ENCODE measurements at regions not wholly inside any gene's neighbourhood (a gene's known extent, or its start where the extent isn't known, plus 50 kb on each side); places are given as distances from the start of the nearest gene placed in this dataset.

DNA sequence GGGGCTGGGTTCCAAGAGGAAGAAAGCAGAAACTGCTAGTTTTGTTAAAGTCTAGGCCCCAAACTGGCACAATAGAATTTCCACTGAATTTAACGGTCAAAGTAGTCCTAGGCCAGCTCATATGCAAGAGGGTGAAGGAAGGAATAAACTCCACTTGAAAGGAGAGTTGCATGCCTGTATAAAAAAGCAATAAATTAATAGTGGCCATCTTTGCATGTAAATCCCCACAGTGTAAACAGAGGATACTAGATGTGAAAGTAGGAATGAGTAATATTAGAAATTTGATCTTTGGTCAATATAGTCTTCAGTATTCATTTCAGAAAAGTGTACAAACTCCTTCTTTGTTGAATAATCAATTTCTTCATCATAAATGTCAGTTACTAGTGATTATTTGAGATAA is 403.1 kb downstream of the TMEM232 start:
- Histone ChIP-seq H3K36me3 (ENCODE audit: control insufficient read depth, insufficient read depth, low read length) (no peaks in the 10 kb centered on the region), H3K4me3 (ENCODE audit: low read depth, low read length) (no peak overlapping the region), H3K4me1 (no peaks in the 10 kb centered on the region), H3K27me3 (replicated peaks; ENCODE audit: control insufficient read depth, insufficient read depth, low read length) (no peaks in the 10 kb centered on the region), H3K9me3 (no peaks in the 10 kb centered on the region)
- Mint-ChIP-seq H3K4me1 (ENCODE audit: low read depth, unreplicated experiment) (peaks cover 6% of the 10 kb centered on the region), H3K27me3 (ENCODE audit: insufficient read depth, unreplicated experiment) (no peaks in the 10 kb centered on the region), H3K4me3 (ENCODE audit: unreplicated experiment) (no peak overlapping the region), H3K36me3 (ENCODE audit: insufficient read depth, unreplicated experiment) (no peaks in the 10 kb centered on the region), H3K9me3 (ENCODE audit: unreplicated experiment) (no peaks in the 10 kb centered on the region), H3K27ac (ENCODE audit: unreplicated experiment) (no peak overlapping the region)
- ChIA-PET POLR2A (no interaction called here), CTCF (no interaction called here)
- DNase-seq = no peak
- no TSS peak for BruUV-seq (replicated peaks)
- intact Hi-C loops (cut with micrococcal nuclease; ENCODE audit: unreplicated experiment) = no loop called here
- TF ChIP-seq, protein P1, sequence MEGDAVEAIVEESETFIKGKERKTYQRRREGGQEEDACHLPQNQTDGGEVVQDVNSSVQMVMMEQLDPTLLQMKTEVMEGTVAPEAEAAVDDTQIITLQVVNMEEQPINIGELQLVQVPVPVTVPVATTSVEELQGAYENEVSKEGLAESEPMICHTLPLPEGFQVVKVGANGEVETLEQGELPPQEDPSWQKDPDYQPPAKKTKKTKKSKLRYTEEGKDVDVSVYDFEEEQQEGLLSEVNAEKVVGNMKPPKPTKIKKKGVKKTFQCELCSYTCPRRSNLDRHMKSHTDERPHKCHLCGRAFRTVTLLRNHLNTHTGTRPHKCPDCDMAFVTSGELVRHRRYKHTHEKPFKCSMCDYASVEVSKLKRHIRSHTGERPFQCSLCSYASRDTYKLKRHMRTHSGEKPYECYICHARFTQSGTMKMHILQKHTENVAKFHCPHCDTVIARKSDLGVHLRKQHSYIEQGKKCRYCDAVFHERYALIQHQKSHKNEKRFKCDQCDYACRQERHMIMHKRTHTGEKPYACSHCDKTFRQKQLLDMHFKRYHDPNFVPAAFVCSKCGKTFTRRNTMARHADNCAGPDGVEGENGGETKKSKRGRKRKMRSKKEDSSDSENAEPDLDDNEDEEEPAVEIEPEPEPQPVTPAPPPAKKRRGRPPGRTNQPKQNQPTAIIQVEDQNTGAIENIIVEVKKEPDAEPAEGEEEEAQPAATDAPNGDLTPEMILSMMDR (IDR thresholded peaks at IDR 0.05; ENCODE audit: insufficient read depth in 1 of 2, low read depth in 1 of 2, low read length in 1 of 2, severe bottlenecking in 1 of 2, unreplicated experiment in 1 of 2) = no peak

DNA sequence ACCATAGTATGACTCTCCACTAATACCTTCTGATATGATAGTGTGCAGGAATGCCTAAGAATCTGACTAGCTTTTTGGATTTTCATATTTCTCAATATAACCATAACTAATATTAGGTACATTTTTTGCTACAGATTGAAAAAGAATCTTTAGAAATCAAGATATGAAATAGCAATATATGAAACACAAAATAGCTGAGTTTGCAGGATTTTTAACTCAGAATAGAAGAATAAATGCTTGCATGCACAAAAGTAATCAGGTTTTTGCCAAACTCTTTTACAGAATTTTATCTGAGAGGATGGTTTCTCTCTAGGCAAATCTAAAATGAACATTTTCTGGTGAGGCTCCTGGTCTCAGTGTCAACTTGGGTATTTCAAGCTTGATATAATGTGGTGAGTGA is 402.6 kb downstream of the TMEM232 start:
- Histone ChIP-seq H3K4me3 (ENCODE audit: low read depth, low read length) (no peak overlapping the region), H3K27me3 (replicated peaks; ENCODE audit: control insufficient read depth, insufficient read depth, low read length) (no peaks in the 10 kb centered on the region), H3K4me1 (no peaks in the 10 kb centered on the region), H3K36me3 (ENCODE audit: control insufficient read depth, insufficient read depth, low read length) (no peaks in the 10 kb centered on the region), H3K9me3 (no peaks in the 10 kb centered on the region)
- Mint-ChIP-seq H3K4me1 (ENCODE audit: low read depth, unreplicated experiment) (peaks cover 6% of the 10 kb centered on the region), H3K27ac (ENCODE audit: unreplicated experiment) (no peak overlapping the region), H3K36me3 (ENCODE audit: insufficient read depth, unreplicated experiment) (no peaks in the 10 kb centered on the region), H3K27me3 (ENCODE audit: insufficient read depth, unreplicated experiment) (no peaks in the 10 kb centered on the region), H3K9me3 (ENCODE audit: unreplicated experiment) (no peaks in the 10 kb centered on the region), H3K4me3 (ENCODE audit: unreplicated experiment) (no peak overlapping the region)
- POLR2A ChIA-PET = no interaction called here
- intact Hi-C loops (cut with micrococcal nuclease; ENCODE audit: unreplicated experiment) = no loop called here
- no TSS peak for BruUV-seq (replicated peaks)
- no peak for DNase-seq
- TF ChIP-seq, protein P1 (IDR thresholded peaks at IDR 0.05; ENCODE audit: insufficient read depth in 1 of 2, low read depth in 1 of 2, low read length in 1 of 2, severe bottlenecking in 1 of 2, unreplicated experiment in 1 of 2) = no peak
- CTCF ChIA-PET = no interaction called here

DNA sequence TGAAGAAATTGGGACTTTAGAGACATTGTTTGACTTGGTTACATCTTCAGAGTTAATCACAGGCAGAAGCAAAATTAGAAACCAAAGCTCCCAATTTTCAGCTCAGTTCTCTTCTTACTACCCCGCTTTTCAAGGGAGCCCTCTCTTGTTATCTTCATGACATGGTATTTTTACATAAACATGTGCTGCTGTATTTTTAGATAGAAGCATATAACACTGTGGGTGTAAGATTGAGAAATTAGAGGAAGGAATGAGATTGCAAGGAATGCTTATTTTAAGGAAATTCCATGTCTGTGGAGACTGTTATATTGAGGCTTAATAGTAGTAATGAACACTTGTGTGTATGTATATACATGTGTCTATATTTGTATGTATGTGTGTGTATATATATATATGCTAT is 401.6 kb downstream of the TMEM232 start:
- no peaks in the 10 kb centered on the region for H3K4me1 ChIP-seq
- H3K27me3 ChIP-seq (replicated peaks; ENCODE audit: control insufficient read depth, insufficient read depth, low read length) = no peaks in the 10 kb centered on the region
- H3K27ac Mint-ChIP-seq (ENCODE audit: unreplicated experiment) = no peak overlapping the region
- H3K4me1 Mint-ChIP-seq (ENCODE audit: low read depth, unreplicated experiment) = peaks cover 1% of the 10 kb centered on the region
- H3K9me3 ChIP-seq = no peaks in the 10 kb centered on the region
- H3K4me3 Mint-ChIP-seq (ENCODE audit: unreplicated experiment) = no peak overlapping the region
- H3K9me3 Mint-ChIP-seq (ENCODE audit: unreplicated experiment) = no peaks in the 10 kb centered on the region
- intact Hi-C loops (cut with micrococcal nuclease; ENCODE audit: unreplicated experiment) = no loop called here
- H3K27me3 Mint-ChIP-seq (ENCODE audit: insufficient read depth, unreplicated experiment) = no peaks in the 10 kb centered on the region
- DNase-seq = no peak
- TF ChIP-seq, protein P1 (IDR thresholded peaks at IDR 0.05; ENCODE audit: insufficient read depth in 1 of 2, low read depth in 1 of 2, low read length in 1 of 2, severe bottlenecking in 1 of 2, unreplicated experiment in 1 of 2) = no peak
- H3K36me3 Mint-ChIP-seq (ENCODE audit: insufficient read depth, unreplicated experiment) = no peaks in the 10 kb centered on the region
- H3K4me3 ChIP-seq (ENCODE audit: low read depth, low read length) = no peak overlapping the region
- no peaks in the 10 kb centered on the region for H3K36me3 ChIP-seq (ENCODE audit: control insufficient read depth, insufficient read depth, low read length)
- ChIA-PET CTCF (no interaction called here), POLR2A (no interaction called here)
- BruUV-seq (replicated peaks) = no TSS peak
